ENCODE measurements at regions not wholly inside any gene's neighbourhood (a gene's known extent, or its start where the extent isn't known, plus 50 kb on each side); places are given as distances from the start of the nearest gene placed in this dataset.

- WGBS (ENCODE audit: insufficient coverage, low lambda C conversion rate) = no CpG with 5 or more reads among the region's 1 CpG
- Histone ChIP-seq H3K27me3 (ENCODE audit: control insufficient read depth, insufficient read depth, low read length) (no peaks in the 10 kb centered on the region), H3K9me3 (ENCODE audit: control insufficient read depth, low read depth, low read length) (no peaks in the 10 kb centered on the region), H3K4me1 (ENCODE audit: control insufficient read depth, insufficient read depth, low read length) (no peaks in the 10 kb centered on the region), H3K36me3 (ENCODE audit: control insufficient read depth, insufficient read depth, low read length) (no peaks in the 10 kb centered on the region), H3K27ac (ENCODE audit: low read length) (no peak overlapping the region), H3K4me3 (ENCODE audit: low read length) (no peak overlapping the region)
- no peak for DNase-seq
These were observed 198.3 kb downstream of the KCNRG start for GRCh38 chr13:50213526-50213925.

DNA sequence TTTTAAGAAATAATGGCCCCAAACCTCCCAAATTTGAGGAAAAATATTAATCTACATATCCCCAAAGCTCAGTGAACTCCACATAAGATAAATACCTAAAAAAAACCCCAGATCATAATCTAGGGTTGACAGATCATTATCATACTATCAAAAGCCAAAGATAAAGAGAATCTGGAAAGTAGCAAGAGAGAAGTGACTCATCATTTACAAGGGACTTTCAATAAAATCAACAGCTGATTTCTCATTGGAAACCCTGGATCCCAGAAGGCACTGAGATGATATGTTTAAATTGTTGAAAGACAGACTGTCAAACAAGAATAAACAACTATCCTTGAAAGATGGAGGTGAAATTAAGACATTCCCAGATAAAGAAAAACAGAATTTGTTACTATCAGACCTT lies 199.3 kb downstream of the KCNRG start:
- Histone ChIP-seq H3K9me3 (ENCODE audit: control insufficient read depth, low read depth, low read length) (no peaks in the 10 kb centered on the region), H3K27me3 (ENCODE audit: control insufficient read depth, insufficient read depth, low read length) (no peaks in the 10 kb centered on the region), H3K36me3 (ENCODE audit: control insufficient read depth, insufficient read depth, low read length) (no peaks in the 10 kb centered on the region), H3K4me3 (ENCODE audit: low read length) (no peak overlapping the region), H3K27ac (ENCODE audit: low read length) (no peak overlapping the region), H3K4me1 (ENCODE audit: control insufficient read depth, insufficient read depth, low read length) (no peaks in the 10 kb centered on the region)
- DNase-seq = no peak

- no peaks in the 10 kb centered on the region for H3K9me3 ChIP-seq (ENCODE audit: control insufficient read depth, low read depth, low read length)
- H3K27ac ChIP-seq (ENCODE audit: low read length) = no peak overlapping the region
- no peak for DNase-seq
- H3K4me3 ChIP-seq (ENCODE audit: low read length) = no peak overlapping the region
- H3K4me1 ChIP-seq (ENCODE audit: control insufficient read depth, insufficient read depth, low read length) = no peaks in the 10 kb centered on the region
- no peaks in the 10 kb centered on the region for H3K36me3 ChIP-seq (ENCODE audit: control insufficient read depth, insufficient read depth, low read length)
- no peaks in the 10 kb centered on the region for H3K27me3 ChIP-seq (ENCODE audit: control insufficient read depth, insufficient read depth, low read length)
These were observed 200.2 kb downstream of the KCNRG start for GRCh38 chr13:50215399-50215798.

GRCh38 chr13:50219743-50220142 lies 204.5 kb downstream of the KCNRG start:
- no peak for DNase-seq
- Histone ChIP-seq H3K36me3 (ENCODE audit: control insufficient read depth, insufficient read depth, low read length) (no peaks in the 10 kb centered on the region), H3K4me1 (ENCODE audit: control insufficient read depth, insufficient read depth, low read length) (no peaks in the 10 kb centered on the region), H3K4me3 (ENCODE audit: low read length) (no peak overlapping the region), H3K27ac (ENCODE audit: low read length) (no peak overlapping the region), H3K9me3 (ENCODE audit: control insufficient read depth, low read depth, low read length) (no peaks in the 10 kb centered on the region), H3K27me3 (ENCODE audit: control insufficient read depth, insufficient read depth, low read length) (no peaks in the 10 kb centered on the region)
- no CpG with 5 or more reads among the region's 3 CpGs for WGBS (ENCODE audit: insufficient coverage, low lambda C conversion rate)

- no peaks in the 10 kb centered on the region for H3K9me3 ChIP-seq (ENCODE audit: control insufficient read depth, low read depth, low read length)
- H3K36me3 ChIP-seq (ENCODE audit: control insufficient read depth, insufficient read depth, low read length) = no peaks in the 10 kb centered on the region
- no peaks in the 10 kb centered on the region for H3K4me1 ChIP-seq (ENCODE audit: control insufficient read depth, insufficient read depth, low read length)
- H3K27me3 ChIP-seq (ENCODE audit: control insufficient read depth, insufficient read depth, low read length) = no peaks in the 10 kb centered on the region
- H3K27ac ChIP-seq (ENCODE audit: low read length) = no peak overlapping the region
- 100% methylated on average over 1 of the region's 4 CpGs for WGBS (ENCODE audit: insufficient coverage, low lambda C conversion rate)
- H3K4me3 ChIP-seq (ENCODE audit: low read length) = no peak overlapping the region
- no peak for DNase-seq
These were observed 205.7 kb downstream of the KCNRG start for GRCh38 chr13:50220938-50221337.

GRCh38 chr13:50222569-50223332 lies 207.5 kb downstream of the KCNRG start:
- H3K9me3 ChIP-seq (ENCODE audit: control insufficient read depth, low read depth, low read length) = no peaks in the 10 kb centered on the region
- H3K27me3 ChIP-seq (ENCODE audit: control insufficient read depth, insufficient read depth, low read length) = no peaks in the 10 kb centered on the region
- WGBS (ENCODE audit: insufficient coverage, low lambda C conversion rate) = 37% methylated on average over 2 of the region's 13 CpGs
- peak in 1 of 2 donors; percentile 28 for DNase-seq
- H3K4me1 ChIP-seq (ENCODE audit: control insufficient read depth, insufficient read depth, low read length) = no peaks in the 10 kb centered on the region
- no peaks in the 10 kb centered on the region for H3K36me3 ChIP-seq (ENCODE audit: control insufficient read depth, insufficient read depth, low read length)
- no peak overlapping the region for H3K27ac ChIP-seq (ENCODE audit: low read length)
- no peak overlapping the region for H3K4me3 ChIP-seq (ENCODE audit: low read length)

DNA sequence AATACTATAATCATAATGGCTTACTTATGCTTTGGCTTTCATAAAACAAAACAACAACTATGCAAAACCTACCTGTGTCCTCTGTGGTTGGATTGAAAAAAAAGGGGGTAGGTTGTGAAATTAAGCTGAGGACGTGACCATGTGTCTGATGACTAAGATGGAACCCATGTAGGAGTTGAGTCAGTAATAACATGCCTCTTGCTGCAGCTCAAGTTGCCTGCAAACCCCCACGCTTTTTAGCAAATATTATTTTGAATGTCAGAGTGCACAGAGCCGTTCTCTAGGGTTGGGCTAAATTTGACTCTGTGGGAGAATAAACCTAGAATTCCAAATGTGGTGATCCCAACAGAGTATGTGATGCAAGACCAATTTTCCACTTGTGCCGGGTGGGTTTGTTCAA lies 209.3 kb downstream of the KCNRG start:
- no peaks in the 10 kb centered on the region for H3K4me1 ChIP-seq (ENCODE audit: control insufficient read depth, insufficient read depth, low read length)
- no CpG with 5 or more reads among the region's 4 CpGs for WGBS (ENCODE audit: insufficient coverage, low lambda C conversion rate)
- no peak for DNase-seq
- peaks cover 2% of the 10 kb centered on the region for H3K27me3 ChIP-seq (ENCODE audit: control insufficient read depth, insufficient read depth, low read length)
- H3K4me3 ChIP-seq (ENCODE audit: low read length) = no peak overlapping the region
- no peaks in the 10 kb centered on the region for H3K36me3 ChIP-seq (ENCODE audit: control insufficient read depth, insufficient read depth, low read length)
- H3K9me3 ChIP-seq (ENCODE audit: control insufficient read depth, low read depth, low read length) = no peaks in the 10 kb centered on the region
- no peak overlapping the region for H3K27ac ChIP-seq (ENCODE audit: low read length)

GRCh38 chr13:50225193-50226155 lies 210.2 kb downstream of the KCNRG start:
- Histone ChIP-seq H3K36me3 (ENCODE audit: control insufficient read depth, insufficient read depth, low read length) (no peaks in the 10 kb centered on the region), H3K9me3 (ENCODE audit: control insufficient read depth, low read depth, low read length) (no peaks in the 10 kb centered on the region), H3K27me3 (ENCODE audit: control insufficient read depth, insufficient read depth, low read length) (peaks cover 2% of the 10 kb centered on the region), H3K4me1 (ENCODE audit: control insufficient read depth, insufficient read depth, low read length) (no peaks in the 10 kb centered on the region), H3K4me3 (ENCODE audit: low read length) (no peak overlapping the region), H3K27ac (ENCODE audit: low read length) (no peak overlapping the region)
- WGBS (ENCODE audit: insufficient coverage, low lambda C conversion rate) = 100% methylated on average over 1 of the region's 3 CpGs
- DNase-seq = no peak

DNA sequence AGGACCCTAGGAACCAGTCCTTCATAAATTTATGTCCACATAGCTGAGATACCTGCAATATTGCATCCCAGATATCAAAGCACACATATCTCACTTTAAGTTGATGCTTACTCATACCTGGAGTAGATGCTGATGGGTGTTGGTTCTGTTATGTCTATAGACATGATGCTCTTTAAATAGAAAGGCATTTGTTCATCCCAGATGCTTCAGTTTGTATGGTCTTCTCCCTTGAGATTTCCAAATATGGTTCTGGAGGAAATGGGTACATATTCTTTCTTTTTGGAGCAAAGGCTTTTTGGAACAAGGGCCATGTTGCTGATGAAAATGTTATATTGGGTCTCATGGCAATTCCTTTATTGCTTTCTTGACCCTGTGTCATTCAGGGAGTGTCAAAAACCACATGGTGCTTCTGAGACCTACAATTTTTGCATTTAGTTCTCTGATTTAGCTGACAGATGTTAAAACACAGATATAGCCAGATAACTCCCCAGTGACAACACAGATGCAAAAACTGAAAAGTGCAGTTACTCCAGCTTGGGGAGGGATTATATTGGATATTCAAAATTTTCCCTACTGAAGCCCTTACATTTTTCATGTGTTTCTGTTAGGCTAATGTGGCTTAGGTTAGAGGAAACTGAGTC lies 211.4 kb downstream of the KCNRG start:
- Histone ChIP-seq H3K9me3 (ENCODE audit: control insufficient read depth, low read depth, low read length) (no peaks in the 10 kb centered on the region), H3K4me1 (ENCODE audit: control insufficient read depth, insufficient read depth, low read length) (no peaks in the 10 kb centered on the region), H3K36me3 (ENCODE audit: control insufficient read depth, insufficient read depth, low read length) (no peaks in the 10 kb centered on the region), H3K27me3 (ENCODE audit: control insufficient read depth, insufficient read depth, low read length) (peaks cover 2% of the 10 kb centered on the region), H3K4me3 (ENCODE audit: low read length) (no peak overlapping the region), H3K27ac (ENCODE audit: low read length) (no peak overlapping the region)
- no peak for DNase-seq

DNA sequence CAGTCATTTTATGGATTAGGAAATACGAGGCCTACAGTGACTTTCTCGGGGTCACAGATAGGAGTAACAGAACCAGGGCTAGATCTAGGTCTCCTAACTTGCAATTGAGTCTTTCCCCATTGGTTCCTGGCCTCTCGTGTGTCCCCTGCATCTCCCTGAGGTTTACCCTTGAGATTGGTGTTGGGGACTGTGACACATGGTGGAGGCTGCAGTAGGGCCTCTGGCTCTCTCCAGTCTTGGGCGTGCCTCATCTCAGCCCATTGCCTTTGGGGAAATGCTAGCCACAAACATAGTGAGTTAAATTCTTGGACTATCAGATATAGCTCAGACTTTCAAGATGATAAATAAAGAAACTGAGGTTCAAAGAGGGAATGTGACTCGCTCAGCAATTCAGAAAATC lies 212.1 kb downstream of the KCNRG start:
- Histone ChIP-seq H3K9me3 (ENCODE audit: control insufficient read depth, low read depth, low read length) (no peaks in the 10 kb centered on the region), H3K4me1 (ENCODE audit: control insufficient read depth, insufficient read depth, low read length) (no peaks in the 10 kb centered on the region), H3K27me3 (ENCODE audit: control insufficient read depth, insufficient read depth, low read length) (peaks cover 2% of the 10 kb centered on the region), H3K36me3 (ENCODE audit: control insufficient read depth, insufficient read depth, low read length) (no peaks in the 10 kb centered on the region), H3K27ac (ENCODE audit: low read length) (no peak overlapping the region), H3K4me3 (ENCODE audit: low read length) (no peak overlapping the region)
- no peak for DNase-seq
- no CpG with 5 or more reads among the region's 5 CpGs for WGBS (ENCODE audit: insufficient coverage, low lambda C conversion rate)
